ENCODE measurements at regions not wholly inside any gene's neighbourhood (a gene's known extent, or its start where the extent isn't known, plus 50 kb on each side); places are given as distances from the start of the nearest gene placed in this dataset.

GRCh38 chr11:80973786-80974185, 1533.0 kb upstream of the TENM4 start:
- no peak overlapping the region for H3K4me3 ChIP-seq
- no peak for TF ChIP-seq CEBPB (IDR thresholded peaks at IDR 0.05; ENCODE audit: borderline replicate concordance in 1 of 2, low read depth in 2 of 2, low read length in 2 of 2)
- no peak for TF ChIP-seq HCFC1 (IDR thresholded peaks at IDR 0.05; ENCODE audit: low read length)
- no peak for TF ChIP-seq SMAD5 (IDR thresholded peaks at IDR 0.05; ENCODE audit: low read depth)
- no peak for TF ChIP-seq TAF1 (IDR thresholded peaks at IDR 0.05; ENCODE audit: borderline replicate concordance, low read depth, low read length)
- no peak for TF ChIP-seq ATF3 (IDR thresholded peaks at IDR 0.05; ENCODE audit: borderline replicate concordance, extremely low read depth, low read depth, low read length)
- TF ChIP-seq TCF7 (IDR thresholded peaks at IDR 0.05; ENCODE audit: borderline replicate concordance): no peak
- TF ChIP-seq BCL11A (IDR thresholded peaks at IDR 0.05; ENCODE audit: low read depth, low read length): no peak
- no peak for TF ChIP-seq RBBP5 (conservative IDR thresholded peaks at IDR 0.05)
- no peak for TF ChIP-seq NR2F1 (conservative IDR thresholded peaks at IDR 0.05)
- no peak for TF ChIP-seq KAT2A (conservative IDR thresholded peaks at IDR 0.05; ENCODE audit: control insufficient read depth, low read depth, low read length)
- TF ChIP-seq ZBTB4 (CRISPR knock-in tag; IDR thresholded peaks at IDR 0.05): no peak
- TF ChIP-seq, protein P1, sequence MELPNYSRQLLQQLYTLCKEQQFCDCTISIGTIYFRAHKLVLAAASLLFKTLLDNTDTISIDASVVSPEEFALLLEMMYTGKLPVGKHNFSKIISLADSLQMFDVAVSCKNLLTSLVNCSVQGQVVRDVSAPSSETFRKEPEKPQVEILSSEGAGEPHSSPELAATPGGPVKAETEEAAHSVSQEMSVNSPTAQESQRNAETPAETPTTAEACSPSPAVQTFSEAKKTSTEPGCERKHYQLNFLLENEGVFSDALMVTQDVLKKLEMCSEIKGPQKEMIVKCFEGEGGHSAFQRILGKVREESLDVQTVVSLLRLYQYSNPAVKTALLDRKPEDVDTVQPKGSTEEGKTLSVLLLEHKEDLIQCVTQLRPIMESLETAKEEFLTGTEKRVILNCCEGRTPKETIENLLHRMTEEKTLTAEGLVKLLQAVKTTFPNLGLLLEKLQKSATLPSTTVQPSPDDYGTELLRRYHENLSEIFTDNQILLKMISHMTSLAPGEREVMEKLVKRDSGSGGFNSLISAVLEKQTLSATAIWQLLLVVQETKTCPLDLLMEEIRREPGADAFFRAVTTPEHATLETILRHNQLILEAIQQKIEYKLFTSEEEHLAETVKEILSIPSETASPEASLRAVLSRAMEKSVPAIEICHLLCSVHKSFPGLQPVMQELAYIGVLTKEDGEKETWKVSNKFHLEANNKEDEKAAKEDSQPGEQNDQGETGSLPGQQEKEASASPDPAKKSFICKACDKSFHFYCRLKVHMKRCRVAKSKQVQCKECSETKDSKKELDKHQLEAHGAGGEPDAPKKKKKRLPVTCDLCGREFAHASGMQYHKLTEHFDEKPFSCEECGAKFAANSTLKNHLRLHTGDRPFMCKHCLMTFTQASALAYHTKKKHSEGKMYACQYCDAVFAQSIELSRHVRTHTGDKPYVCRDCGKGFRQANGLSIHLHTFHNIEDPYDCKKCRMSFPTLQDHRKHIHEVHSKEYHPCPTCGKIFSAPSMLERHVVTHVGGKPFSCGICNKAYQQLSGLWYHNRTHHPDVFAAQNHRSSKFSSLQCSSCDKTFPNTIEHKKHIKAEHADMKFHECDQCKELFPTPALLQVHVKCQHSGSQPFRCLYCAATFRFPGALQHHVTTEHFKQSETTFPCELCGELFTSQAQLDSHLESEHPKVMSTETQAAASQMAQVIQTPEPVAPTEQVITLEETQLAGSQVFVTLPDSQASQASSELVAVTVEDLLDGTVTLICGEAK (IDR thresholded peaks at IDR 0.05; ENCODE audit: borderline replicate concordance): no peak
- TF ChIP-seq SMARCA5 (IDR thresholded peaks at IDR 0.05): no peak
- no peak for TF ChIP-seq PAX8 (IDR thresholded peaks at IDR 0.05)
- no peak for TF ChIP-seq MEF2A (IDR thresholded peaks at IDR 0.05; ENCODE audit: insufficient read depth, low read depth, low read length)
- no peak for TF ChIP-seq RFX5 (IDR thresholded peaks at IDR 0.05; ENCODE audit: low read depth, low read length)
- TF ChIP-seq GATAD2B (conservative IDR thresholded peaks at IDR 0.05; ENCODE audit: low read depth): no peak

More at GRCh38 chr11:80973786-80974185, 1533.0 kb upstream of the TENM4 start:
- no peaks in the 10 kb centered on the region for H3K79me2 ChIP-seq (ENCODE audit: control insufficient read depth, insufficient read depth, low read length)
- 21% methylated on average over 2 of the region's 2 CpGs for WGBS (ENCODE audit: insufficient coverage, insufficient replicate concordance, low lambda C conversion rate, missing lambda C conversion rate)
- H4K20me1 ChIP-seq (ENCODE audit: control insufficient read depth, insufficient read depth): no peaks in the 10 kb centered on the region
- intact Hi-C loops (cut with micrococcal nuclease; ENCODE audit: unreplicated experiment) (no loop called here), in situ Hi-C loops (cut with MboI) (no loop called here)
- no peak for FAIRE-seq
- no peaks in the 10 kb centered on the region for H3K9me3 ChIP-seq (replicated peaks; ENCODE audit: control insufficient read depth, insufficient read depth, low read length)
- no peaks in the 10 kb centered on the region for H3K27me3 ChIP-seq (replicated peaks in 1 of 2; ENCODE audit: control insufficient read depth in 2 of 2, insufficient read depth in 2 of 2, low read length in 1 of 2)
- no peak for ATAC-seq
- ChIA-PET RAD21 (ENCODE audit: unreplicated experiment) (no interaction called here), CTCF (no interaction called here), POLR2A (no interaction called here), SMC1A (ENCODE audit: uncharacterized antibody, unreplicated experiment) (interaction anchor here (0.8 kb wide), 1 partner anchor 13 kb away, joined by 3 read pairs; no protein-coding TSS in a partner anchor)
- no TSS peak for BruUV-seq (replicated peaks)
- no peak for DNase-seq (ENCODE audit: low read depth, low spot score)
- no peak overlapping the region for H3K27ac ChIP-seq (ENCODE audit: control insufficient read depth, insufficient read depth)
- no peak overlapping the region for H2AFZ ChIP-seq (ENCODE audit: control insufficient read depth, low read depth, low read length)
- H3K4me1 ChIP-seq (ENCODE audit: control insufficient read depth, insufficient read depth, low read length): no peaks in the 10 kb centered on the region
- H3K9ac ChIP-seq (ENCODE audit: control insufficient read depth, insufficient read depth, low read length): no peak overlapping the region
- no peak overlapping the region for H3K4me2 ChIP-seq (ENCODE audit: control insufficient read depth, insufficient read depth)
- no peaks in the 10 kb centered on the region for H3K36me3 ChIP-seq (ENCODE audit: control insufficient read depth in 2 of 2, insufficient read depth in 2 of 2, low read length in 1 of 2)
